Amygdala (tissue), 56 donors: ENCODE measurements at regions not wholly inside any gene's neighbourhood (a gene's known extent, or its start where the extent isn't known, plus 50 kb on each side); places are given as distances from the start of the nearest gene placed in this dataset.

Source experiments
- DNase-seq, 56 donors: peaks; one replicate each; lab custom pipeline; 2025; lab: John Stamatoyannopoulos, UW

GRCh38 chr18:10262566-10262965 is 191.9 kb upstream of the APCDD1 start:
- DNase-seq: peak in 2 of 56 donors; percentile 17 to 18

DNA sequence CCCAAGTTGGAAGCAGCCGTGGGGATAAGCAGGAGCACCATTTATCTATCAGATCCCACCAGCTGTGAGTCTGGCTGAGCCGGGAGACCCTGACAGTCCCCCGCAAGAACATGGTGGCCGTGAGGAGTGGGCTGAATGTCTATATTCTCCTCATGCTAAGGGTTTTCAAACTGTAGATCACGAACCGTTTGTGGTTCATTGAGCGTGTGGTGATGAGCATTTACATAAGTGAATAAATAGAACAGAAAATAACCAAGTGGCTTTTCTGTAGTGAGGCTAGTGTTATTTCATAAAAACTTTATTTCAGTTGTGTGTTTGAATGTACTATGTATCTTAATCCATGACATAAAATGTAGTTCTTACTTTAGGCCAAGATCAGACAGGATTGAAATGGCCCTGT is 190.2 kb upstream of the APCDD1 start:
- DNase-seq: no peak

DNA sequence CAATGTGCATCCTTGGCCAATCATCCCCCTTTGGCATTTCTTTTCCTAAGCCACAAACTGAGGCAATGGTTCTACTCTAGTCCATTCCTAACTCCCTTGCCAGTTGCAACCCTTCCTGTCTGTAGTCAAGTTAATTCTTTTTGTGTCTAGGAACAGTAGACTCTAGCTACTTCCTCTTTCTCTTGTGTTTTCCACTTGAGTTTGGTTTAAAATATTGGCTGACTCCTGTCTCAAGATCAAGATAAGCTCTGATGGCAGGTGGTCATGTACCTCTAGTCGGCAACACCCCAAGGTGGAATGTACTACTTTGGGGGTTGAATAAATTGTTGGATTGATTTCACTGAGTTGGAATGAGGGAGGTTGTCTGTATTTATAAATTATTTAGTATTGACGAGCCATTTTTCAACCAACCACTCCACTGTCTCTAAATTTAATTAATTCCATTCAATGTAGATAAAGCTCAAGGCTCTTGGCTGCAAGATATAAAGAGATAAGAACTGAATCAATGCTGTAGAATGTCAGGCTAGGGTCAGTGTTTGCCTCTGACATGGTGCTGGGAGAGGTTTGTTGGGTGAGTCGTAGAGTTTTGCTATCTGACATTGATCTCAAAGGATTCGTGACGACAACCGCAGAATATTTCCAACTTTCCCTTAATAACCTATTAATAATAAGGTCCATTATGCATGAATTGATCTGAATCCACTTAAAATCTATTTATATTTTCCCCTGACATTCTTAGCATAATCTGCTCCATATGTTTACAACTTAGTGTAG is 188.7 kb upstream of the APCDD1 start:
- DNase-seq: no peak

GRCh38 chr18:10266334-10266590 is 188.2 kb upstream of the APCDD1 start:
- no peak for DNase-seq

DNA sequence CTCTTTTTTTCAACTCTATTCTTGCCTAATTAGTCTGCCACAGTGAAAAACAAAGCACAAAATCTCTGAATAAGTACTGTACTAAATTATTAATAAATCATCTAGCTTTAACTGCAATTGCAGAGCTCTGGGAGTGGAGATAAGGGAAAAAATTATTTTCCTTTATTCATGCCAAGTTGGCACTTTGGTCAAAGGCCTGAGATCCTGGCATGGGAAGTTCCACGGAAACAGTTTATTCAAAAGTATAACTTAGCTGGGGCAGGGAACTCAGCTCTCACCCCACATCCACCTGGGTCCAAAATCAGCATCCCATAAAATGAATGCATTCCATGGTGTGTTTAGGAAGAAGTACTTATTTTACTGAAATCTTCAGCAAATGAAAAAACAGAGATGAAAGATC is 185.2 kb upstream of the APCDD1 start:
- no peak for DNase-seq

GRCh38 chr18:10270151-10270571 is 184.3 kb upstream of the APCDD1 start:
- DNase-seq: peak in 10 of 56 donors; percentile 4 to 56 (median 33)

GRCh38 chr18:10271481-10271880 is 183.0 kb upstream of the APCDD1 start:
- DNase-seq: no peak

- no peak for DNase-seq
Measured at GRCh38 chr18:10274301-10274700, 180.1 kb upstream of the APCDD1 start.

DNA sequence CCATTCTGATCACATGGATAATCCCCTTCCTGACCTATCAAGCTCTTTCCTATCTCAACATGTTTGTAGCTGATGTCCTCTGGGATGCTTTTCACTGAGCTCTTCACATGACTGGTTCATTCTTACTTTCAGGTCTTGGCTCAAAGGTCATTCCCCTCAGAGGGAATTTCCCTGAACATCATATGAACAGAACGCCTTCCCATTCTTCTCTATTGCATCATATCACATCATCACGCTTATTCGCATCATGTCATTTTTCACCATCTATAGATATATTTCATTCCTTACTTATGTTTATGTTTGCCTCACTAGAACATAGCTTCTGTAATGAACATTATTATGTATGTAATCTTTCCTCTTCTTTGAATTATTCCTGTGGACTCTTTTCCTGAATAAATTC is 178.9 kb upstream of the APCDD1 start:
- DNase-seq: no peak

GRCh38 chr18:10278265-10278664 is 176.2 kb upstream of the APCDD1 start:
- no peak for DNase-seq

GRCh38 chr18:10279471-10279870 is 175.0 kb upstream of the APCDD1 start:
- DNase-seq: no peak

DNA sequence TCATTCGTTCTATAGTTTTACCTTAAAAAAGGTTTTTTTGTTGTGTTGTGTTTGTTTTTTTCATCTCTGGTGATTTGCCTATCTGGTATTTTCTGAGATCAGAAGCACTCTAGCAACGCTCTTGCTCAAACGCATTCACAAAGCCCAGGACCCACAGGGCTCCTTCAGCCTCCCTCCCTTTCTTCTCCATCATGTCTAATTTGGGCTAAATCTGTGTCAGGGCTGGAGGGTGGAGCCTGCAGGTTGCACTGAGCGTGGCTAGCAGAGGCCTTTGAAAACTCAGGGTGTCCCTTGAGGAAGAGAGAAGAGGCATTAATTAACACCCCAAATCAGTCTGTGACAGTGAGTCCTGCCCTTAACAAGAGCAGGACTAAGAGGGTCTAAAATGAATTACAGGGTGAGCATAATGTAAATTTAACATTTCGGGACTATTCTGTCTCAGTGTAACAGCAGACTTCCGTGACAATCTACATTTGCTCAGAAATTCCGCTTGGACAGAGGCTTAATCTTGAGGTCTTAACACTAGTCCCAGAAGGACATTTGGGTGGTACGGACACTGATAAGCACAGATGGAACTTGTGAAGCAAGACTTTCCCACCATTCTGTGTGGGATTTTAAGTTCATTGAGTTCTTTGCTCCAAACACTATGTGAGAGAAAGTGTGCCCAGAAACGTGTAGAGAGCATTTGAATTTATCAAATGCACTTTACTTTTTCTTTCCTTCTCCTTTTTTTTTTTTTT is 174.4 kb upstream of the APCDD1 start:
- DNase-seq: no peak

- no peak for DNase-seq
Measured at GRCh38 chr18:10284540-10285282, 169.7 kb upstream of the APCDD1 start.

- DNase-seq: no peak
Measured at GRCh38 chr18:10285283-10285640, 169.2 kb upstream of the APCDD1 start.

DNA sequence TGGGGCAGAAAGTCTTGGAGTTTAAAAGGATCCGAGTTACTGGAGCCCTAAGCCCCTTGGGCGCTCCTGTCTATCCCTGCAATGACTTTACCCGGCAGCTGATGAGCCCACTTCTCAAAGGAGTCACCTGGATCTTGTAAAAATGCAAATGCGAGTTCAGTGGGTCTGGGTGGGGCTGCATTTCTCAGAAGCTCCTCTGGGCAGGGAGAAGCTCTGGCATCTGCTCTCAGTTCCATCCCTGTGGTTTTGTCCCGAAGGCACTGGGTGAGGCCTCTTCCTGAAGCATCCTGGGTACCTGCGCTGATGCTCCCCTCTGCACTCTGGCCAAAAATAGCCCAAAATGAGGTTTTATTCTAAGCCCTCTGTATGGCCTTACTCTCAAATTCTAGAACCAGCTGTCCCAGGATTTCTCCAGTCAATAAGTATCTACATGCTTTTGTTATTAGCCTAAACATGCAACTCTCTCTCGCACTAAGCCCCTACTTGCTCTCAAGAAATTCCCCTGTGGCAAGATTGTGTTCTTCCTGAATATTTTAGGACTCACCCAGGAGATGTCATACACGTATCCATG is 167.8 kb upstream of the APCDD1 start:
- no peak for DNase-seq

DNA sequence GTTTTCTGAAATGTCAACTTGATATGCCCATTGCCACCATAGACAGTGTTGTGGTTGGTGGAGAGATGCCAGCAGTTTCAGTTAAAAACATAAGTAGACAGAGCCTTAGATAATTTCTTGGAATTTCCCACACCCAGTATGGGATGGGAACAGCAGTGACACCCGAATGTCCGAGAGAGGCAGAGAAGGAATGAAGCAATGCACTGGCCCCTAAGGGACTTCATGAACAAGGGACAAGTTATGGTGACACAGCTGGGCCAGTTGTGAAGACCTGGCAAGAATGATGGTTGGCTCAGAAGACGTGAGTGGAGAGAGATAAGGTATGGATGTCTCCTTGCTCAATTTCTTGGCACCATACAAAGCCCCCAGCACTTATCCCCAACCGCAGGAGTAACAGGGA is 165.2 kb upstream of the APCDD1 start:
- no peak for DNase-seq

DNA sequence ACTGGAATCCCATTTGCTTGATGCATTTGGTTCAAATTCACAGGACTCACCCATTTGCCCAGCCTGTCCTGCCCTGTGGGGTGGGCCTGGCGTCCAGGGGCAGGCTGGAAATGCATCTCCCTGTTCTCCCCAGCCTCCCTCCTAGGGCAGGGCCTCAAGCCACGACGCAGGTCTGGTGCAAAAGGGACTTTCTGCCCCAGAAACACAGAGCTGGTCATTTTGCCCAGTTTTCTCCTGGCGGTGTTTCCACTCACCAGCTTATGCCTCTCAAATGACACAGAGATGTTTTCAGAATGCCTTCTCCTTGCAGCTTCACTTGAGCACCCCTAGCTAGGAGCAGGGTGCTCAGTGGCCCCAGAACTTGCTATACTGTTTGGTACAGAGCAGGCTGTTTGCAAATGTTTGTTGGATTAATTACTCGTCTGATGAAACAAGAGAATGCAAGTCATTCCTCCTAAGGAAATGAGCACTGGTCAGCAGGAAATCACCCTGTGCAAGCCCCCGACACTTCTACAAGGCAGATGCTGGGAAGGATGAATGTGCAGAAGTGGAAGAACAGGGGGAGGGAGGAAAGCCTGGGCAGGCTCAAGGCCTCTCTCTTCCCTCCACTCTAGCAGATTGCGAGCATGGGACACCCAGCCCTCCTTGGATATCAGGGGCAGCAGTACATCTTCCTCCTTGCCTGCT is 164.3 kb upstream of the APCDD1 start:
- peak in 7 of 56 donors; percentile 6 to 41 (median 23) for DNase-seq

DNA sequence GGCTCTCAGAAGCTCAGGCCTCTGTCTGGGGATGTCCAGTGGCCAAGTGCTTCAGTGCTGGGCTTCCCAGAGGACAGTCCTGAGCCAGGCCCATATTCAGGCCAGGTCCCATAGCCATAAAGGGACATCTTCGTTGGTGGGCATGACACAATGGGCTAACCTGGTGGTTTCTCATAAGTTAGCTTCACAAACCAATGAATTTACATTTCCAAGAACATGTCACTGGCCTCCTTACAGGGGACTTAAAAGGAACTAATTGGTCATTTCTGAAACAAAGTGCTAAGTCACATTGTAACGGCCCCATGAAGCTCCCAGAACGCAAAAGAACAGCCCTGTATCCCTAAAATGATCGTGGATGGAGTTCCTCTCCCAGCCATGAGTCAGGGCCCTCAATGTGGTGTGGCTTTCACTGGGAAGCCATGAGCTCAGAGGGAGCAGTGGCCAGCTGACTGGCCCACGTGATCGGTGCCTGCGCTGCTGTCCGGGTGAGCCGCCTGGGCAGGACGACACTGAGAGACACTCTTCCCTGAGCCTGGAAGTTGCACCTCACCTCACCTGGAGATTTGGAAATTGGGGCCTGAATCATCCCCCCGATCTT is 163.7 kb upstream of the APCDD1 start:
- no peak for DNase-seq

- DNase-seq: peak in 2 of 56 donors; percentile 3 to 4
Measured at GRCh38 chr18:10291568-10291981, 162.9 kb upstream of the APCDD1 start.

GRCh38 chr18:10293966-10294365 is 160.5 kb upstream of the APCDD1 start:
- DNase-seq: no peak
